DND-41 (cell line): ENCODE measurements at regions not wholly inside any gene's neighbourhood (a gene's known extent, or its start where the extent isn't known, plus 50 kb on each side); places are given as distances from the start of the nearest gene placed in this dataset.

Experiments used
- EZH2 ChIP-seq: IDR thresholded peaks from 3 replicates; pipeline ENCODE4 v1.6.1; 2012; ENCODE audit warnings: borderline replicate concordance, low read depth, mild to moderate bottlenecking, moderate library complexity, low read length, inconsistent platforms; ENCODE audit not compliant: severe bottlenecking
- TF ChIP-seq, protein P1 (sequence below): IDR thresholded peaks from 2 replicates; pipeline ENCODE4 v1.5.1; 2012; ENCODE audit warnings: borderline replicate concordance, low read length, moderate library complexity, mild to moderate bottlenecking; ENCODE audit not compliant: poor library complexity, severe bottlenecking; ENCODE audit errors: extremely low read depth

DNA sequence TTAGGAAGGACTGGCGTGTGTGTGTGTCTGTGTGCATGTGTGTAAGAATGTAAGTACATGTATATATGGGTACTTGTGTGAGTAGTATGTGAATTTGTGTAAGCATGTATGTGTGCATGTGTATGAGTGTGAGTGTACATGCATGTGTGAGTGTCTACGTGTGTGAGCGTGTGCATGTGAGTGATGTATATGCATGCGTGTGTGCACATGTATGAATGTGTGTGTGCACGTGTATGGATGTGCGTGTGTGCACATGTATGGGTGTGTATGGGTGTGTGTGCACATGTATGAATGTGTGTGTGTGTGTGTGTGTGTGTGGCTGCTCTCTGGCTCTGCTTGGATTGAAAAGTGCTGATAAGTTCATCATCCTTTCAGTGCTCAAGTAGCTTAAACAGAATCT, 154.5 kb downstream of the TENT4A start:
- TF ChIP-seq EZH2: no peak
- TF ChIP-seq, protein P1, sequence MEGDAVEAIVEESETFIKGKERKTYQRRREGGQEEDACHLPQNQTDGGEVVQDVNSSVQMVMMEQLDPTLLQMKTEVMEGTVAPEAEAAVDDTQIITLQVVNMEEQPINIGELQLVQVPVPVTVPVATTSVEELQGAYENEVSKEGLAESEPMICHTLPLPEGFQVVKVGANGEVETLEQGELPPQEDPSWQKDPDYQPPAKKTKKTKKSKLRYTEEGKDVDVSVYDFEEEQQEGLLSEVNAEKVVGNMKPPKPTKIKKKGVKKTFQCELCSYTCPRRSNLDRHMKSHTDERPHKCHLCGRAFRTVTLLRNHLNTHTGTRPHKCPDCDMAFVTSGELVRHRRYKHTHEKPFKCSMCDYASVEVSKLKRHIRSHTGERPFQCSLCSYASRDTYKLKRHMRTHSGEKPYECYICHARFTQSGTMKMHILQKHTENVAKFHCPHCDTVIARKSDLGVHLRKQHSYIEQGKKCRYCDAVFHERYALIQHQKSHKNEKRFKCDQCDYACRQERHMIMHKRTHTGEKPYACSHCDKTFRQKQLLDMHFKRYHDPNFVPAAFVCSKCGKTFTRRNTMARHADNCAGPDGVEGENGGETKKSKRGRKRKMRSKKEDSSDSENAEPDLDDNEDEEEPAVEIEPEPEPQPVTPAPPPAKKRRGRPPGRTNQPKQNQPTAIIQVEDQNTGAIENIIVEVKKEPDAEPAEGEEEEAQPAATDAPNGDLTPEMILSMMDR: no peak
